DMS153 (cell line): ENCODE measurements at regions not wholly inside any gene's neighbourhood (a gene's known extent, or its start where the extent isn't known, plus 50 kb on each side); places are given as distances from the start of the nearest gene placed in this dataset.

Source experiments
- DNase-seq: peaks from one replicate; lab custom pipeline; 2025; lab: John Stamatoyannopoulos, UW

- no peak for DNase-seq
Measured at GRCh38 chr22:49586873-49587272, 240.8 kb downstream of the BRD1 start.

- no peak for DNase-seq
Measured at GRCh38 chr22:49586244-49586748, 241.4 kb downstream of the BRD1 start.

GRCh38 chr22:49585461-49586243 lies 242.0 kb downstream of the BRD1 start:
- no peak for DNase-seq

- DNase-seq, result no peak
Measured at GRCh38 chr22:49583886-49584505, 243.7 kb downstream of the BRD1 start.

GRCh38 chr22:49583341-49583740 lies 244.3 kb downstream of the BRD1 start:
- DNase-seq, result no peak

GRCh38 chr22:49582678-49583077 lies 245.0 kb downstream of the BRD1 start:
- no peak for DNase-seq

- no peak for DNase-seq
Measured at GRCh38 chr22:49582181-49582580, 245.5 kb downstream of the BRD1 start.

GRCh38 chr22:49580024-49580423 lies 247.6 kb downstream of the BRD1 start:
- DNase-seq, result no peak

- DNase-seq, result no peak
Measured at GRCh38 chr22:49577168-49578060, 250.3 kb downstream of the BRD1 start.

GRCh38 chr22:49576241-49577141 lies 251.2 kb downstream of the BRD1 start:
- no peak for DNase-seq

- DNase-seq, result no peak
Measured at GRCh38 chr22:49575703-49576081, 252.0 kb downstream of the BRD1 start.

GRCh38 chr22:49574881-49575702 lies 252.6 kb downstream of the BRD1 start:
- DNase-seq, result no peak

- no peak for DNase-seq
Measured at GRCh38 chr22:49574205-49574880, 253.3 kb downstream of the BRD1 start.

- DNase-seq, result no peak
Measured at GRCh38 chr22:49573109-49573765, 254.4 kb downstream of the BRD1 start.

- DNase-seq, result no peak
Measured at GRCh38 chr22:49571326-49571725, 256.3 kb downstream of the BRD1 start.

GRCh38 chr22:49570032-49570848 lies 257.4 kb downstream of the BRD1 start:
- no peak for DNase-seq

- DNase-seq, result no peak
Measured at GRCh38 chr22:49569286-49570031, 258.2 kb downstream of the BRD1 start.

GRCh38 chr22:49568751-49569285 lies 258.9 kb downstream of the BRD1 start:
- no peak for DNase-seq
